Fibroblast of pulmonary artery (primary cell): ENCODE measurements at regions not wholly inside any gene's neighbourhood (a gene's known extent, or its start where the extent isn't known, plus 50 kb on each side); places are given as distances from the start of the nearest gene placed in this dataset.

Experiments
- DNase-seq: peaks from one replicate; pipeline ENCODE4 v3.0.0-alpha.2; 2010; ENCODE audit warnings: low read depth
- H3K4me3 ChIP-seq: replicated peaks from 2 replicates; pipeline ENCODE4 v1.5.1; 2011; ENCODE audit warnings: low read depth, mild to moderate bottlenecking, control low read depth, low read length, moderate library complexity
- TF ChIP-seq, protein P1 (sequence below): IDR thresholded peaks from 2 replicates; pipeline ENCODE4 v1.5.1; 2011; ENCODE audit warnings: mild to moderate bottlenecking, control low read depth, low read length, inconsistent platforms; ENCODE audit errors: missing control alignments

- TF ChIP-seq, protein P1, sequence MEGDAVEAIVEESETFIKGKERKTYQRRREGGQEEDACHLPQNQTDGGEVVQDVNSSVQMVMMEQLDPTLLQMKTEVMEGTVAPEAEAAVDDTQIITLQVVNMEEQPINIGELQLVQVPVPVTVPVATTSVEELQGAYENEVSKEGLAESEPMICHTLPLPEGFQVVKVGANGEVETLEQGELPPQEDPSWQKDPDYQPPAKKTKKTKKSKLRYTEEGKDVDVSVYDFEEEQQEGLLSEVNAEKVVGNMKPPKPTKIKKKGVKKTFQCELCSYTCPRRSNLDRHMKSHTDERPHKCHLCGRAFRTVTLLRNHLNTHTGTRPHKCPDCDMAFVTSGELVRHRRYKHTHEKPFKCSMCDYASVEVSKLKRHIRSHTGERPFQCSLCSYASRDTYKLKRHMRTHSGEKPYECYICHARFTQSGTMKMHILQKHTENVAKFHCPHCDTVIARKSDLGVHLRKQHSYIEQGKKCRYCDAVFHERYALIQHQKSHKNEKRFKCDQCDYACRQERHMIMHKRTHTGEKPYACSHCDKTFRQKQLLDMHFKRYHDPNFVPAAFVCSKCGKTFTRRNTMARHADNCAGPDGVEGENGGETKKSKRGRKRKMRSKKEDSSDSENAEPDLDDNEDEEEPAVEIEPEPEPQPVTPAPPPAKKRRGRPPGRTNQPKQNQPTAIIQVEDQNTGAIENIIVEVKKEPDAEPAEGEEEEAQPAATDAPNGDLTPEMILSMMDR: no peak
- no peak for DNase-seq
- H3K4me3 ChIP-seq: no peak overlapping the region
Observed at GRCh38 chr12:68508576-68508975, 102.1 kb upstream of the RAP1B start.

- no peak for DNase-seq
- TF ChIP-seq, protein P1: no peak
Observed at GRCh38 chr12:68509242-68509641, 101.5 kb upstream of the RAP1B start.

GRCh38 chr12:68510397-68510796 is 100.3 kb upstream of the RAP1B start:
- no peak overlapping the region for H3K4me3 ChIP-seq
- DNase-seq: no peak
- TF ChIP-seq, protein P1: no peak

More at GRCh38 chr12:68509242-68509641, 101.5 kb upstream of the RAP1B start:
- H3K4me3 ChIP-seq: no peak overlapping the region

GRCh38 chr12:68514807-68515411 is 95.8 kb upstream of the RAP1B start:
- TF ChIP-seq, protein P1: no peak

GRCh38 chr12:68515793-68516192 is 94.9 kb upstream of the RAP1B start:
- TF ChIP-seq, protein P1: no peak
- no peak for DNase-seq
- H3K4me3 ChIP-seq: no peak overlapping the region

More at GRCh38 chr12:68514807-68515411, 95.8 kb upstream of the RAP1B start:
- H3K4me3 ChIP-seq: no peak overlapping the region
- DNase-seq: no peak

DNA sequence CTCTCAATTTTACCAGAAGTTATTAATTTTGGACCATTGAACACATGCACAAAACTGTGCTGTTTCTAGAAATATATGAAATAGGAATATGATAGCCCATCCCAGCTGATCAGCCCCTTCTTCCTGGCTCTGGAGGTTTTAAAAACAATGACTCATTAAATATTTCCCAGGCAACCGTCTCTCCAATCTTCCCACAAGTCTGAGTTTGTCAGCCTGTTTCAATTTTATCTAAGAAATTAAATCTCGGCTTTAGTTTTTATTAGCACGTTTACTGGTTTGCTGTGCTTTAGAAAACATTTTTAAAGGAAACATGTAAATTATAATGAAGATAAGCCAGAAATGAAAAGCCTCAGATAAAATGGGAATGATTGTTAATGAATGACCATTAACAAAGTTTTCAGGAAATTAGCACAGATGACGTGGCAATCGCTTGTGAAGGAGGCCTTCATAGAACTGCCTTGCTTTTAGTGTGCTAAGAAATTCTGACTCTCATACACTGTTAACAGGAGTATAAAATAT is 89.3 kb upstream of the RAP1B start:
- peak; percentile 83 for DNase-seq
- H3K4me3 ChIP-seq: peak overlapping the region; percentile 2

More for the DNA sequence above, 89.3 kb upstream of the RAP1B start:
- TF ChIP-seq, protein P1: no peak
